Transverse colon (tissue), 3 donors: ENCODE measurements at regions not wholly inside any gene's neighbourhood (a gene's known extent, or its start where the extent isn't known, plus 50 kb on each side); places are given as distances from the start of the nearest gene placed in this dataset.

Source experiments
- EP300 ChIP-seq: sonication (generic); formaldehyde crosslinking; IDR thresholded peaks from one replicate; pipeline ENCODE4 v1.6.1; 2017; ENCODE audit warnings: antibody characterized with exemption, low read depth
- POLR2A ChIP-seq: fragments of 450-650 bp; IDR thresholded peaks from one replicate; pipeline ENCODE4 v1.6.1; 2016; ENCODE audit warnings: antibody characterized with exemption, mild to moderate bottlenecking, moderate library complexity
- TF ChIP-seq, protein P1 (sequence below), 5 experiments: fragments of 200-600 bp in 3 of 5; fragments of 450-650 bp in 2 of 5; sonication (generic) in 3 of 5; IDR thresholded peaks; 1 replicate in 2 of 5; 2 replicates in 3 of 5; pipeline ENCODE4 v1.5.1; 2016 to 2017; ENCODE audit warnings: antibody characterized with exemption in 5 of 5, inconsistent platforms in 3 of 5, mild to moderate bottlenecking in 2 of 5, moderate library complexity in 1 of 5

DNA sequence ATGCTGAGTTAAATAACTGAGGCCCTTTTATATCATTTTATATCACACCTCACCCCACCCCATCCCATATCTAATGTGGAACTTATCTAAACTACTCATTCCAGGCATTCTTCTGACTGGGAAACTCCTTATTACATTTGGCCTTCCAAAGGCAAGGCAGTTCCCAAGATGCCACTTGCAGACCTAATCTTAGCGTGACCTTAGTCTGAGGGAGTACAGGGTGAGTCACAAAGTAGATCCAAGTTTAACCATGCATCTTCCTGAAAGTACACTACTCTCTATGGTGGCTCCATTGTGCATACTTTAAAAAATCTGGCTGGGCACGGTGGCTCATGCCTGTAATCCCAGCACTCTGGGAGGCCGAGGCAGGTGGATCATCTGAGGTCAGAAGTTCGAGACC is 353.6 kb upstream of the C1orf87 start:
- TF ChIP-seq POLR2A (no peak), EP300 (no peak)
- TF ChIP-seq, protein P1, sequence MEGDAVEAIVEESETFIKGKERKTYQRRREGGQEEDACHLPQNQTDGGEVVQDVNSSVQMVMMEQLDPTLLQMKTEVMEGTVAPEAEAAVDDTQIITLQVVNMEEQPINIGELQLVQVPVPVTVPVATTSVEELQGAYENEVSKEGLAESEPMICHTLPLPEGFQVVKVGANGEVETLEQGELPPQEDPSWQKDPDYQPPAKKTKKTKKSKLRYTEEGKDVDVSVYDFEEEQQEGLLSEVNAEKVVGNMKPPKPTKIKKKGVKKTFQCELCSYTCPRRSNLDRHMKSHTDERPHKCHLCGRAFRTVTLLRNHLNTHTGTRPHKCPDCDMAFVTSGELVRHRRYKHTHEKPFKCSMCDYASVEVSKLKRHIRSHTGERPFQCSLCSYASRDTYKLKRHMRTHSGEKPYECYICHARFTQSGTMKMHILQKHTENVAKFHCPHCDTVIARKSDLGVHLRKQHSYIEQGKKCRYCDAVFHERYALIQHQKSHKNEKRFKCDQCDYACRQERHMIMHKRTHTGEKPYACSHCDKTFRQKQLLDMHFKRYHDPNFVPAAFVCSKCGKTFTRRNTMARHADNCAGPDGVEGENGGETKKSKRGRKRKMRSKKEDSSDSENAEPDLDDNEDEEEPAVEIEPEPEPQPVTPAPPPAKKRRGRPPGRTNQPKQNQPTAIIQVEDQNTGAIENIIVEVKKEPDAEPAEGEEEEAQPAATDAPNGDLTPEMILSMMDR (IDR thresholded peaks at IDR 0.05): no peak
